Activated T-cell treated with anti-CD3 and anti-CD28 coated beads, Interleukin-2, amount 50 U/mL, for 72 hours (primary cell): ENCODE measurements at regions not wholly inside any gene's neighbourhood (a gene's known extent, or its start where the extent isn't known, plus 50 kb on each side); places are given as distances from the start of the nearest gene placed in this dataset.

Experiments used
- ATAC-seq, 2 donors: fragments of 150-1000 bp; cut with Tn5 transposase; replicated peaks in 1 of 2; 2 replicates each; pipeline ENCODE4 v1.10.0; 2021; ENCODE audit warnings: moderate library complexity in 2 of 2, mild to moderate bottlenecking in 1 of 2
- DNase-seq, 2 donors: peaks; one replicate each; pipeline ENCODE4 v3.0.0; 2021 to 2022; ENCODE audit warnings: mixed read lengths in 1 of 2
- H3K27ac Mint-ChIP-seq: one replicate; pipeline ENCODE4 v1.8.0; 2022; ENCODE audit warnings: mild to moderate bottlenecking, moderate library complexity, mixed read lengths
- H3K27me3 Mint-ChIP-seq: one replicate; pipeline ENCODE4 v1.8.0; 2022; ENCODE audit warnings: low read depth, mixed read lengths
- H3K36me3 Mint-ChIP-seq, 2 donors: one replicate each; pipeline ENCODE4 v1.8.0; 2022; ENCODE audit warnings: mixed read lengths in 2 of 2, mild to moderate bottlenecking in 1 of 2; ENCODE audit not compliant: insufficient read depth in 2 of 2
- H3K4me1 Mint-ChIP-seq: one replicate; pipeline ENCODE4 v1.8.0; 2022; ENCODE audit warnings: low read depth, mixed read lengths
- H3K4me3 Mint-ChIP-seq, 2 donors: one replicate each; pipeline ENCODE4 v1.8.0; 2022; ENCODE audit warnings: mild to moderate bottlenecking in 2 of 2, mixed read lengths in 2 of 2, moderate library complexity in 2 of 2
- H3K9me3 Mint-ChIP-seq, 2 donors: one replicate each; pipeline ENCODE4 v1.8.0; 2022; ENCODE audit warnings: mixed read lengths in 2 of 2

- H3K4me1 Mint-ChIP-seq = peaks cover 13% of the 10 kb centered on the region
- DNase-seq (no peak), ATAC-seq (peak in 1 of 2 donors; percentile 32)
- H3K27ac Mint-ChIP-seq = no peak overlapping the region
- H3K9me3 Mint-ChIP-seq = peaks cover 3 to 5% of the 10 kb centered on the region in 2 donors
- peaks cover 10 to 11% of the 10 kb centered on the region in 2 donors for H3K36me3 Mint-ChIP-seq
- no peak overlapping the region for H3K4me3 Mint-ChIP-seq
- peaks cover 75% of the 10 kb centered on the region for H3K27me3 Mint-ChIP-seq
Measured at GRCh38 chr7:28269700-28270361, 89.2 kb upstream of the JAZF1 start.

- no peak overlapping the region for H3K4me3 Mint-ChIP-seq
- no peak overlapping the region for H3K27ac Mint-ChIP-seq
- H3K27me3 Mint-ChIP-seq = peaks cover 78% of the 10 kb centered on the region
- DNase-seq (no peak), ATAC-seq (no peak)
- H3K9me3 Mint-ChIP-seq = peaks cover 3 to 5% of the 10 kb centered on the region in 2 donors
- H3K4me1 Mint-ChIP-seq = peaks cover 13% of the 10 kb centered on the region
- peaks cover 10 to 11% of the 10 kb centered on the region in 2 donors for H3K36me3 Mint-ChIP-seq
Measured at GRCh38 chr7:28270536-28270935, 89.9 kb upstream of the JAZF1 start.

- DNase-seq = peak; percentile 6 to 10
- peaks cover 75% of the 10 kb centered on the region for H3K27me3 Mint-ChIP-seq
- peaks cover 10 to 11% of the 10 kb centered on the region in 2 donors for H3K36me3 Mint-ChIP-seq
- peaks cover 3 to 5% of the 10 kb centered on the region in 2 donors for H3K9me3 Mint-ChIP-seq
- H3K4me3 Mint-ChIP-seq = peak overlapping the region in 1 of 2 donors; percentile 67
- peaks cover 13% of the 10 kb centered on the region for H3K4me1 Mint-ChIP-seq
- no peak overlapping the region for H3K27ac Mint-ChIP-seq
- ATAC-seq = no peak
Measured at GRCh38 chr7:28272461-28272877, 91.9 kb upstream of the JAZF1 start.

GRCh38 chr7:28276298-28276697 is 95.7 kb upstream of the JAZF1 start:
- no peak for ATAC-seq
- H3K27ac Mint-ChIP-seq = no peak overlapping the region

GRCh38 chr7:28277364-28277763 is 96.8 kb upstream of the JAZF1 start:
- ATAC-seq = no peak
- Mint-ChIP-seq H3K9me3 (peaks cover 3% of the 10 kb centered on the region in 2 donors), H3K36me3 (peaks cover 6 to 7% of the 10 kb centered on the region in 2 donors), H3K4me1 (peaks cover 3% of the 10 kb centered on the region), H3K27ac (no peak overlapping the region), H3K27me3 (peaks cover 64% of the 10 kb centered on the region), H3K4me3 (no peak overlapping the region)
- DNase-seq = no peak

More at GRCh38 chr7:28276298-28276697, 95.7 kb upstream of the JAZF1 start:
- Mint-ChIP-seq H3K36me3 (peaks cover 7 to 8% of the 10 kb centered on the region in 2 donors), H3K9me3 (peaks cover 3% of the 10 kb centered on the region in 2 donors), H3K4me1 (peaks cover 5% of the 10 kb centered on the region), H3K4me3 (no peak overlapping the region), H3K27me3 (peaks cover 64% of the 10 kb centered on the region)
- DNase-seq = no peak

- H3K27ac Mint-ChIP-seq = no peak overlapping the region
- no peak for DNase-seq
- H3K36me3 Mint-ChIP-seq = peaks cover 4% of the 10 kb centered on the region in 2 donors
- H3K9me3 Mint-ChIP-seq = peaks cover 3% of the 10 kb centered on the region in 2 donors
- no peak overlapping the region for H3K4me3 Mint-ChIP-seq
- ATAC-seq = no peak
- peaks cover 62% of the 10 kb centered on the region for H3K27me3 Mint-ChIP-seq
- no peaks in the 10 kb centered on the region for H3K4me1 Mint-ChIP-seq
Measured at GRCh38 chr7:28277958-28278357, 97.4 kb upstream of the JAZF1 start.

- no peak for DNase-seq
- peaks cover 54% of the 10 kb centered on the region for H3K27me3 Mint-ChIP-seq
- H3K9me3 Mint-ChIP-seq = no peaks in the 10 kb centered on the region
- H3K36me3 Mint-ChIP-seq = no peaks in the 10 kb centered on the region
- no peak overlapping the region for H3K4me3 Mint-ChIP-seq
- ATAC-seq = no peak
- H3K4me1 Mint-ChIP-seq = no peaks in the 10 kb centered on the region
- H3K27ac Mint-ChIP-seq = no peak overlapping the region
Measured at GRCh38 chr7:28280516-28280915, 99.9 kb upstream of the JAZF1 start.

GRCh38 chr7:28290496-28290895 is 109.9 kb upstream of the JAZF1 start:
- no peak overlapping the region for H3K4me3 Mint-ChIP-seq

GRCh38 chr7:28291559-28291958 is 111.0 kb upstream of the JAZF1 start:
- peaks cover 70% of the 10 kb centered on the region for H3K27me3 Mint-ChIP-seq
- H3K4me1 Mint-ChIP-seq = peaks cover 21% of the 10 kb centered on the region
- DNase-seq = no peak
- H3K9me3 Mint-ChIP-seq = no peaks in the 10 kb centered on the region
- H3K36me3 Mint-ChIP-seq = no peaks in the 10 kb centered on the region
- no peak for ATAC-seq
- peak overlapping the region; percentile 5 to 17 for H3K4me3 Mint-ChIP-seq
- no peak overlapping the region for H3K27ac Mint-ChIP-seq

More at GRCh38 chr7:28290496-28290895, 109.9 kb upstream of the JAZF1 start:
- peaks cover 21% of the 10 kb centered on the region for H3K4me1 Mint-ChIP-seq
- no peaks in the 10 kb centered on the region for H3K9me3 Mint-ChIP-seq
- no peak for DNase-seq
- H3K36me3 Mint-ChIP-seq = no peaks in the 10 kb centered on the region
- H3K27ac Mint-ChIP-seq = no peak overlapping the region
- peaks cover 68% of the 10 kb centered on the region for H3K27me3 Mint-ChIP-seq
- no peak for ATAC-seq

GRCh38 chr7:28292834-28293526 is 112.4 kb upstream of the JAZF1 start:
- Mint-ChIP-seq H3K36me3 (no peaks in the 10 kb centered on the region), H3K27me3 (peaks cover 63% of the 10 kb centered on the region), H3K4me3 (peak overlapping the region; percentile 20 to 30), H3K27ac (no peak overlapping the region), H3K9me3 (no peaks in the 10 kb centered on the region), H3K4me1 (peaks cover 21% of the 10 kb centered on the region)
- ATAC-seq (peak; percentile 91 to 94), DNase-seq (peak; percentile 17 to 19)

GRCh38 chr7:28293527-28293835 is 112.9 kb upstream of the JAZF1 start:
- H3K4me1 Mint-ChIP-seq = peaks cover 21% of the 10 kb centered on the region

GRCh38 chr7:28296571-28297483 is 115.5 kb upstream of the CREB5 start:
- Mint-ChIP-seq H3K27ac (no peak overlapping the region), H3K4me3 (no peak overlapping the region), H3K27me3 (peaks cover 55% of the 10 kb centered on the region), H3K36me3 (no peaks in the 10 kb centered on the region), H3K9me3 (no peaks in the 10 kb centered on the region), H3K4me1 (peaks cover 18% of the 10 kb centered on the region)
- peak; percentile 64 to 65 for DNase-seq
- ATAC-seq = peak in 1 of 2 donors; percentile 34

More at GRCh38 chr7:28293527-28293835, 112.9 kb upstream of the JAZF1 start:
- no peaks in the 10 kb centered on the region for H3K36me3 Mint-ChIP-seq
- ATAC-seq (no peak), DNase-seq (no peak)
- no peak overlapping the region for H3K27ac Mint-ChIP-seq
- peaks cover 65% of the 10 kb centered on the region for H3K27me3 Mint-ChIP-seq
- no peaks in the 10 kb centered on the region for H3K9me3 Mint-ChIP-seq
- H3K4me3 Mint-ChIP-seq = no peak overlapping the region
